SK-N-SH treated with all-trans-retinoic acid at 6 μM for 48 hours (cell line): ENCODE measurements at regions not wholly inside any gene's neighbourhood (a gene's known extent, or its start where the extent isn't known, plus 50 kb on each side); places are given as distances from the start of the nearest gene placed in this dataset.

Experiments used
- ATAC-seq: fragments of 200-7000 bp; cut with Tn5 transposase; 3 replicates; pipeline ENCODE4 v1.9.1; 2020; ENCODE audit warnings: mild to moderate bottlenecking, moderate library complexity
- ARNTL ChIP-seq: fragments of 450-650 bp; formaldehyde crosslinking; IDR thresholded peaks from 2 replicates; pipeline ENCODE4 v1.5.0; 2020; ENCODE audit warnings: low read depth, mild to moderate bottlenecking, moderate library complexity, borderline replicate concordance
- CSDC2 ChIP-seq: fragments of 250-450 bp; sonication (Bioruptor Pico); IDR thresholded peaks from 2 replicates; pipeline ENCODE4 v1.5.0; 2020; ENCODE audit warnings: mild to moderate bottlenecking, moderate library complexity
- CSRNP3 ChIP-seq: fragments of 250-450 bp; sonication (Bioruptor Pico); IDR thresholded peaks from 2 replicates; pipeline ENCODE4 v1.5.1; 2021; ENCODE audit warnings: mild to moderate bottlenecking, moderate library complexity
- ESRRG ChIP-seq: fragments of 250-450 bp; sonication (Bioruptor Pico); IDR thresholded peaks from 2 replicates; pipeline ENCODE4 v1.6.1; 2021; ENCODE audit warnings: mild to moderate bottlenecking
- ISL1 ChIP-seq: fragments of 250-450 bp; sonication (Bioruptor Pico); IDR thresholded peaks from 2 replicates; pipeline ENCODE4 v2.1.2; 2022; ENCODE audit warnings: mild to moderate bottlenecking, moderate library complexity
- OSR1 ChIP-seq: fragments of 250-450 bp; sonication (Bioruptor Pico); IDR thresholded peaks from 2 replicates; pipeline ENCODE4 v1.8.0; 2022; ENCODE audit warnings: moderate library complexity, mild to moderate bottlenecking, inconsistent platforms
- POU6F1 ChIP-seq: fragments of 250-450 bp; sonication (Bioruptor Pico); IDR thresholded peaks from 2 replicates; pipeline ENCODE4 v1.8.0; 2021; ENCODE audit warnings: low read depth, mild to moderate bottlenecking, moderate library complexity, borderline replicate concordance
- PPARA ChIP-seq: fragments of 250-450 bp; sonication (Bioruptor Pico); IDR thresholded peaks from 2 replicates; pipeline ENCODE4 v1.5.0; 2020; ENCODE audit warnings: mild to moderate bottlenecking, borderline replicate concordance
- RARB ChIP-seq: fragments of 250-450 bp; sonication (Bioruptor Pico); IDR thresholded peaks from 2 replicates; pipeline ENCODE4 v1.8.0; 2021; ENCODE audit warnings: mild to moderate bottlenecking, moderate library complexity
- SNAI2 ChIP-seq: fragments of 250-450 bp; sonication (Bioruptor Pico); IDR thresholded peaks from 2 replicates; pipeline ENCODE4 v1.5.0; 2020; ENCODE audit warnings: mild to moderate bottlenecking, moderate library complexity
- TOX ChIP-seq: fragments of 250-450 bp; sonication (Bioruptor Pico); IDR thresholded peaks from 2 replicates; pipeline ENCODE4 v1.8.0; 2021; ENCODE audit warnings: mild to moderate bottlenecking, moderate library complexity, borderline replicate concordance
- ZFP3 ChIP-seq: fragments of 250-450 bp; sonication (Bioruptor Pico); IDR thresholded peaks from 2 replicates; pipeline ENCODE4 v1.5.0; 2020; ENCODE audit warnings: mild to moderate bottlenecking, moderate library complexity
- ZFP30 ChIP-seq: fragments of 450-650 bp; formaldehyde crosslinking; IDR thresholded peaks from 2 replicates; pipeline ENCODE4 v1.5.0; 2022; ENCODE audit warnings: mild to moderate bottlenecking, moderate library complexity
- ZNF565 ChIP-seq: fragments of 450-650 bp; formaldehyde crosslinking; conservative IDR thresholded peaks from 2 replicates; pipeline ENCODE4 v1.5.0; 2020; ENCODE audit warnings: low read depth, mild to moderate bottlenecking, moderate library complexity
- ZNF70 ChIP-seq: fragments of 450-650 bp; formaldehyde crosslinking; IDR thresholded peaks from 2 replicates; pipeline ENCODE4 v1.5.0; 2020; ENCODE audit warnings: mild to moderate bottlenecking, moderate library complexity
- ZNF8 ChIP-seq: fragments of 450-650 bp; formaldehyde crosslinking; IDR thresholded peaks from 2 replicates; pipeline ENCODE4 v1.5.0; 2020; ENCODE audit warnings: mild to moderate bottlenecking, moderate library complexity
- TF ChIP-seq, protein P1 (sequence below): fragments of 250-450 bp; sonication (Bioruptor Pico); IDR thresholded peaks from 2 replicates; pipeline ENCODE4 v1.5.1; 2020; ENCODE audit warnings: low read depth, mild to moderate bottlenecking, moderate library complexity

- no peak for ATAC-seq
- TF ChIP-seq, protein P1, sequence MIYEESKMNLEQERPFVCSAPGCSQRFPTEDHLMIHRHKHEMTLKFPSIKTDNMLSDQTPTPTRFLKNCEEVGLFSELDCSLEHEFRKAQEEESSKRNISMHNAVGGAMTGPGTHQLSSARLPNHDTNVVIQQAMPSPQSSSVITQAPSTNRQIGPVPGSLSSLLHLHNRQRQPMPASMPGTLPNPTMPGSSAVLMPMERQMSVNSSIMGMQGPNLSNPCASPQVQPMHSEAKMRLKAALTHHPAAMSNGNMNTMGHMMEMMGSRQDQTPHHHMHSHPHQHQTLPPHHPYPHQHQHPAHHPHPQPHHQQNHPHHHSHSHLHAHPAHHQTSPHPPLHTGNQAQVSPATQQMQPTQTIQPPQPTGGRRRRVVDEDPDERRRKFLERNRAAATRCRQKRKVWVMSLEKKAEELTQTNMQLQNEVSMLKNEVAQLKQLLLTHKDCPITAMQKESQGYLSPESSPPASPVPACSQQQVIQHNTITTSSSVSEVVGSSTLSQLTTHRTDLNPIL, result no peak
- no peak for TF ChIP-seq POU6F1 (CRISPR knock-in tag)
- TF ChIP-seq RARB (CRISPR knock-in tag), result no peak
- no peak for TF ChIP-seq ZNF70 (CRISPR knock-in tag)
- TF ChIP-seq CSRNP3 (CRISPR knock-in tag), result no peak
- no peak for TF ChIP-seq PPARA
- no peak for TF ChIP-seq TOX (CRISPR knock-in tag)
- TF ChIP-seq ZNF565 (CRISPR knock-in tag), result no peak
- no peak for TF ChIP-seq SNAI2 (CRISPR knock-in tag)
- TF ChIP-seq ZNF8 (CRISPR knock-in tag), result no peak
Observed at GRCh38 chr1:105398909-105399308, 1649.2 kb downstream of the AMY1C start.

GRCh38 chr1:105399716-105400115 is 1650.0 kb downstream of the AMY1C start:
- TF ChIP-seq ISL1 (CRISPR knock-in tag) (no peak), ZFP30 (CRISPR knock-in tag) (no peak), PPARA (no peak), ZNF70 (CRISPR knock-in tag) (no peak), ESRRG (CRISPR knock-in tag) (no peak), CSDC2 (no peak), ZNF565 (CRISPR knock-in tag) (no peak), ZNF8 (CRISPR knock-in tag) (no peak), POU6F1 (CRISPR knock-in tag) (no peak), OSR1 (CRISPR knock-in tag) (no peak)
- no peak for ATAC-seq

GRCh38 chr1:105416261-105416660 is 1640.2 kb upstream of the PRMT6 start:
- ATAC-seq, result no peak
- TF ChIP-seq ESRRG (CRISPR knock-in tag), result no peak
- no peak for TF ChIP-seq TOX (CRISPR knock-in tag)
- TF ChIP-seq ZFP3 (CRISPR knock-in tag), result no peak
- TF ChIP-seq ZFP30 (CRISPR knock-in tag), result no peak
- TF ChIP-seq, protein P1, result no peak
- no peak for TF ChIP-seq CSDC2
- no peak for TF ChIP-seq ARNTL
- no peak for TF ChIP-seq SNAI2 (CRISPR knock-in tag)
- TF ChIP-seq OSR1 (CRISPR knock-in tag), result no peak
- TF ChIP-seq ZNF8 (CRISPR knock-in tag), result no peak
- TF ChIP-seq CSRNP3 (CRISPR knock-in tag), result no peak
- no peak for TF ChIP-seq ZNF565 (CRISPR knock-in tag)
- no peak for TF ChIP-seq POU6F1 (CRISPR knock-in tag)
